GM18873 (cell line): ENCODE measurements at regions not wholly inside any gene's neighbourhood (a gene's known extent, or its start where the extent isn't known, plus 50 kb on each side); places are given as distances from the start of the nearest gene placed in this dataset.
"Not testable (repeated sequence)": the region's sequence is repeated elsewhere in the genome, so short reads cannot be mapped to it uniquely, and the experiment has no call there.

Source experiments
- ATAC-seq: cut with Tn5 transposase; IDR thresholded peaks from one replicate; pipeline ENCODE4 v1.9.1; 2021; ENCODE audit warnings: mild to moderate bottlenecking, moderate library complexity, moderate number of reproducible peaks; ENCODE audit not compliant: unreplicated experiment, low FRiP score

- no peak for ATAC-seq
These were observed 605.7 kb upstream of the GJE1 start for GRCh38 chr6:141526985-141527384.

DNA sequence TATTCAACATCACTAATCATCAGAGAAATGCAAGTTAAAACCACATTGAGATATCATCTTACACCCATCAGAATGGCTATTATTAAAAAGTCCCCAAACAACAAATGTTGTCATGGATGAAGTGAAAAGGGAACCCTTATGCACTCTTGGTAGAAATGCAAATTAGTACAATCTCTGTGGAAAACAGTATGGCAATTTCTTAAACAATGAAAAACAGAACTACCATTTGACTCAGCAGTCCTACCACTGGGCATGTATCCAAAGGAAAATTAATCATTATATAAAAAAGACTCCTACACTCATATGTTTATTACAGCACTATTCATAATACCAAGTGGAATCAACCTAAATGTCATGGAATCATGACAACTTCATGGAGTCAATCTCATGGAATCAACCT lies 611.3 kb upstream of the GJE1 start:
- ATAC-seq = no peak

- no peak for ATAC-seq
These were observed 618.9 kb upstream of the GJE1 start for GRCh38 chr6:141513830-141514229.

DNA sequence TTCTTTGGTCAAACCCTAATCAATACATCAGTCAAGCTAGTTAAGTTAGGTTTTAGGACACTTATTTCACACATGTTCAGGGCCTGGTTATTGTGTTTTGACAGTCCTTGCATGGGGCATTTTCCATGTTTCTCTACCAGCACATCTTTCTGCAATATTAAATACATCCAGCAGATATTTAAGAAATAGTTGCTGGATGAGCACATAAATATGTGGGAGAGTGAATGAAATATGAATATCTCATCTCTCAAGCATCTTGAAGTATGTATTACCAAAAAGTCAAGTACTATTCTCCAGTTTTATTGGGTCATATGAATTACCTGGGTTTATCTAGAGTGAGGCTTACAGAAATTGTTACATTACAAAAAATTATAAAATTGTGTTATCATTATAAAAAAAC lies 621.9 kb upstream of the GJE1 start:
- ATAC-seq = no peak

DNA sequence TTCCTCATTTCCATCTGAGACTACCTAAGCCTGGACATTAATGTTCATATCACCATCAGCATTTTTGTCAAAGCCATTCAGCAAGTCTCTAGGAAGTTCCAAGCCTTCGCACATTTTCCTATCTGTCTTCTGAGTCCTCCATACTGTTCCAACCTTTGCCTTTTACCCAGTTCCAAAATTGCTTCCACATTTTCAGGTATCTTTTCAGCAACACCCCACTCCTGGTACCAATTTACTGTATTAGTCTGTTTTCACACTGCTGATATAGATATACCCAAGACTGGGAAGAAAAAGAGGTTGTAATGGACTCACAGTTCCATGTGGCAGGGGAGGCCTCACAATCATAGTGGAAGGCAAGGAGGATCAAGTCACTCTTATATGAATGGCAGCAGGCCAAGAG lies 626.7 kb upstream of the GJE1 start:
- ATAC-seq = not testable (repeated sequence)

DNA sequence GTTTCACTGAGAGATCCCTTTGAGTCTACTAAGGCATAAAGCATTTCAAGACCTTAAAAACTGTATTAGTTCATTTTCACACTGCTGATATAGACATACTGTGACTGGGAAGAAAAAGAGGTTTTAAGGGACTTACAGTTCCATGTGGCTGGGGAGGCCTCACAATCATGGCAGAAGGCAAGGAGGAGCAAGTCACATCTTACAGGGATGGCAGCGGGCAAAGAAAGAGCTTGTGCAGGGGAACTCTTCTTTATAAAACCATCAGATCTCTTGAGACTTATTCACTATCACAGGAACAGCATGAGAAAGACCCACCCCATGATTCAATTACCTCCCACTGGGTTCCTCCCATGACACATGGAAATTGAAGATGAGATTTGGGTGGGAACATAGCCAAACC lies 628.4 kb upstream of the GJE1 start:
- not testable (repeated sequence) for ATAC-seq

DNA sequence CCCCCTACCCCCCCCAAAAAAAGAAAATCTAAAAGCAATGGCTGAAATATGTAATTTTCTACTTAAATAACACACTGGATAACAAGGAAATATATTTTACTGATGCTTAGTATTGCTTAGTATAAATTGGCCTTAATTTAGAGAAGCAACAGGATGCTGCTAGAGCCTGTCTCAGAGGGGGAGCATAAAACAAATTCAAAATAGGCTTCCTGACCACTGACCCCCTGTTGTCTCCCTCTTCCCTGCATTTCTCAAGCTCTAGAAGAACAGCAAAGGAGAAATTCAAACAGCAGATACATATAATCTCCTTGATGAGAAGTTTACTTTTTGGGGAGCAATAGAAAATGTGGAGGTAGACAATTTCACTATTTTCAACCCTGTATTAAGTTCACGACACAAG lies 631.1 kb upstream of the GJE1 start:
- ATAC-seq = no peak

DNA sequence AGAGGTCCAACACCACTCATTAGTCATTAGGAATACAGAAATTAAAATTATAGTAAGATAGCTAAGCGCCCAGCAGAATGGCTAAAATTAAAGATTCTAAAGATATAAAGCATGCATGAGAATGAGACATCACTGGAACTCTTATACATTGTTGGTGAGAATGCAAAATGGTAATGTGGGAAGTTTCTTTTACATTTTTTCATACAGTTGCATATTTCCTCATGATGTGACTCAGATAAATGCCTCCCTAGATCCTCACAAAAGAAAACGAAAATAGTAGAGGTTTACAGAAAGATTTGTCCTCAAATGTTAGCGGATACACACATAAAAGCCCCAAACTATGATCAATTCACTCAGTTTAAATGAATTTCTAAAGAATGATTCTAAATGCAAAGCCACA lies 633.7 kb upstream of the GJE1 start:
- no peak for ATAC-seq

GRCh38 chr6:141492521-141493284 lies 640.0 kb upstream of the GJE1 start:
- ATAC-seq = no peak

GRCh38 chr6:141491684-141492083 lies 641.0 kb upstream of the GJE1 start:
- ATAC-seq = no peak

GRCh38 chr6:141490982-141491381 lies 641.7 kb upstream of the GJE1 start:
- no peak for ATAC-seq

- peak; percentile 43 for ATAC-seq
These were observed 644.2 kb upstream of the GJE1 start for GRCh38 chr6:141488488-141488887.

DNA sequence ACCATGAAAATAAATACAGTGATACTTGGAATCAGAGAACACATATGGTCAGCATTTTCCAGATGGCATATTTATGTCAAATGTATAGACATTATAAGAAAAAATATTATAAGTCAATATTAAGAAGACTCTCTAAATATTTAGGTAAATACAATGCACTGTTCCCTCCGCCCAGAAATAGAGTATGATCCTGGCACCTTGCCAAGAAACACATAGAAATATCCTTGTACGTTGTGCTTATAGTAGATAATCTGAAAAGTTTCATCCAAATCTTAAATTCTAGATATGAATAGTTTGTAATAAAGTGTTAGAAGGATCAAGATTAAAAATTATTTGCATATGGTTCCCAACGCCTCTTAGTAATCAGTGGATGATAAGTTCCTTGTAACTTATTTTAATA lies 645.8 kb upstream of the GJE1 start:
- ATAC-seq = no peak

GRCh38 chr6:141484711-141485110 lies 648.0 kb upstream of the GJE1 start:
- ATAC-seq = peak; percentile 80

DNA sequence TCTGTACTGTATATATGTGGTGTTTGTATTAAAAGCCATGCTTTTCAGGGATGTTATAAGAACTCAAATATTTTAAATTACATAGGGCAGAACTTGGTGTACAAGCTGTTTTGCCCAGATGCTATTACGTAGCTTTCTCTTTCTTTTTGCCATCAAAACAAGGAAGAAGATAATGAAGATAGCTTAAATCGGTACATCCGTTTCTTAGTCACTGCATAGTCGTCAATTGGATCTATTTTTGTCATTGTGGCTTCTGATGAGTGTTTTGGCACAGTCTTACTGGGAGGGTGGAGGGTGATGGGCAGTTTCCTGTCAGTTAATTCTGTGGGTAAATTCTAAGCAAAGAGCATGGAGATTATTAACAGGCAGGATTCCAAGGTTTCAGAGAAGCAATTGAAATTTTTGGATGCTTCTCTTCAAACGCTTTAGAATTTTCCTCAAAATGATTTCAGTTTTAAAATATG lies 649.1 kb upstream of the GJE1 start:
- peak; percentile 94 for ATAC-seq

DNA sequence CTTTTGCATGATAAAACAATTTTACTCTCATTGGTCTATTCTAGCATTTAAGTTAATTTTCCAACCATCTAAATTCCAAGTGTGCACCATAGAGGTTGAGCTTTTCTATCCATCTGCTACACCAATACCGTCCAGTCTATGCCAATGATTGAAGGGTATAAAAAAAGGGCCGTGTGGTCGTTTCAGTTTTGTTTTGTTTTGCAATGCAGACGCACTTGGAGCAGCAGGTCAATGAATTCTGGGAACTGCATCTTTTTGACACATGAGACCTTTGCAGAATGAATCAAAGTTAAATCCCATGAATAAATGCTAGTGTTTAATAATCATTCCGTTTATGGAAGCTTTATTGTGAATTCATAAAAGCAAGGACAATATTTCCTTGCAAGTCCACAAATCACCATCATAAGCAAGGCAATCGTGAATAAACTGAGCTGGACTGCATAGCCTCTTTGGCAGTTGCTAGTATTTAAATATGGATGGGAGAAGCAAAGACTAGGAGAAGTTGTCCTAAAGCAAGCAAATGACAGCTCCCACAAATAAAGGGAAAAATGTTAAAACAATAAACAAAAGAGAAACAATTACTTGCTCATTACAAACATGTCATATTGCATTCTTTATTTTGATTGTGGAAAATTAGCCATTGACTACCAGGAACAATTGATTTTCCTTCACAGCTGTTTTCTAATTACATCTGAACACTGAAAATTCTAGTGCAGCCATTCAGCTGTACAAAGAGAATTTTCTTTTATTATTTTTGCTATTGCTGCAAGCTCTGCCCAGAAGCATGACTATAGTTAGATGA lies 649.7 kb upstream of the GJE1 start:
- peak; percentile 4 for ATAC-seq

DNA sequence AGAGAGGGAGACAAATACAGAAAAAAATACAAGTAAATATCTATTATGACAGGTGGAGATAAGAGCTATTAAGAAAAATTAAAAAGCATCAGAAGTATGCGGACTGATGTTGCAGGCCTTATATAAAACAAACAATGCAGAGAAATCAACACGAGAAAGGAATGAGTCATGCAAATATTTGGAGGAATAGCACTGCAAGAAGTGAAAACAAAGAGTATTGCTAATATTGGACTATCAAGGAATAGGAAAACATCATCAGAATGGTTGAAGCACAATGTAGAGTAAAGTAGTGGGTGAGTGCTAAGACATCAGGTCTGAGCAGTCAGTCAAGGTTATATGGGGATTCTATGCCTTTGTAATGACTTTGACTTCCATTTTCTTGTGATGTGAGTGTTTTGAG lies 657.5 kb upstream of the GJE1 start:
- ATAC-seq = no peak

DNA sequence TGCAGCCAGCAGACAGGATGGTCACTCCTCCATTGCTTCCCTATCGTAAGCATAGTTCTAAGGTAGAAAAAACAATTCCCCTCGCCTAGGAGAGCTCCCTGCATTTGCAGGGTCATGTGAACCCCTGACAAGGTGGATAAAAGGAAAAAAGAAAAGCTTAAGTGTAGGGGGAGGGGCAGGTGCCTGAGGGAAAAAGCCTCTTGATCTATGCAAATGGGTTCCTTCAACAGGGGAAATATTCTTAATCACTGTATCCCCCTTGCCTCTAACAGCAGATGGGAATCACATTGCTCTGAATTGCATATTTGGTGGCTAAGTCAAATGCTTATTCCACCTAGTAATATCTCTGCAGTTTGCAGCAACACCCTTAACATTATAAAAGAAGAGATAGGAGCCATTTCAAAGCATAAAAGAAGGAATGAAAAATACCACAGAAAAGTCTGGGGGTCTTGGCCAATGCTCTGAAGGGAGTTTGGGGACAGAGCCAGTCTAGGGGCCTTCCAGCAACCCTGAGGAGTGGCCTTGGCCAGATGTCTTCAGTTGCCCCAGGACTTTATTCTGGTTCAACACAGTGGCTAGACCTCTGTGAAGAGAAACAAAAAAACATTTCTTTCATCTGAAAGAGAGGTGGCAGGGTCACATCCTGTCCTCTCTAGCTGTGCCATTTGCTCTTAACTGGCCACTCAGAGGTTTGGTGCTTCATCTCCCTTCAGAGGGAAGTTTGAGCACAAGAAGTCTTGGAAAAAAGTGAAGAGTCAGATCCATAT lies 660.4 kb upstream of the GJE1 start:
- no peak for ATAC-seq

GRCh38 chr6:141470810-141471209 lies 661.9 kb upstream of the GJE1 start:
- ATAC-seq = no peak

DNA sequence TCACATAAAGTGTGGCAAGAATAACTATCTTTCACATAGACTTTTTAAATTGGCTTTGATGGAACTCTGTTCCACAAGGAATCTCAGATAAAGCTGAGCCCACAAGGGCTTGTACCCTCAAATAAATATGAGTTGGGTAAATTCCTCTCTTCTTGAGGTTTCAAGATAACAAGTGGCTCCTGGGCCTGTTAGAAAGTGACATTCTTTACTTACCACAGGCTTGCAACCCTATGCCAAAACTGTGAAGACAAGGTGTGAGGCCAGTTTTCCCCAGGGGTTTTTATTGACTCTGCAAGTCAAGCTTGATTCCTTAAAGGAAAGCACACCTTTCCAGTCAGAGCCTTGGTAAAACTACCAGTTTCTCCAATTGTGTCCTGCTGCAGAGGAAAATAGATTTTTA lies 664.8 kb upstream of the GJE1 start:
- ATAC-seq = no peak

DNA sequence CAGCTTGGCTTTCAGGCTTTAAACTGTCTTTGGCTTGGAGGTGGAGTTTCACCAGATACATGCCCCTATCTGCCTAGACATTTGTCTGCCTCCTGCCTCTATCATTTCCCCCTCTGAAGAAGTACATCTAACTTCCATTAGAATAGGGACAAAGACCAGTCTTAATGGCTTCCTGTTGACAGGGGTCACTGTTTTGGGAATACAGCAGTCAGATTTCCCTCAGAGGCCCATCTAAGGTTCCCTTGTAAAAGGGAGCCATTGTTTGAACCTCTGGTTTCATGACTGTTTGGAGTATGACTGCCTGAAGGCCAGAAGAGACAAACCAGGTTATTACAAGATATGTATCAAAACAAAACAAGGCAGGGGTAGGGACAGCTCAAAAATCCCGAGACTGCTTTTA lies 665.7 kb upstream of the GJE1 start:
- no peak for ATAC-seq
